HL-60 (cell line): ENCODE measurements at regions not wholly inside any gene's neighbourhood (a gene's known extent, or its start where the extent isn't known, plus 50 kb on each side); places are given as distances from the start of the nearest gene placed in this dataset.

ENCODE experiments used
- POLR2AphosphoS5 ChIP-seq: IDR thresholded peaks from 2 replicates; pipeline ENCODE4 v1.6.1; 2012; ENCODE audit warnings: low read depth
- REST ChIP-seq: IDR thresholded peaks from 2 replicates; pipeline ENCODE4 v1.6.1; 2012; ENCODE audit warnings: low read depth; ENCODE audit not compliant: insufficient replicate concordance
- TF ChIP-seq, protein P1 (sequence below): IDR thresholded peaks from one replicate; pipeline ENCODE4 v1.5.1; 2011; ENCODE audit warnings: low read length, control low read depth, inconsistent platforms; ENCODE audit not compliant: insufficient read depth

GRCh38 chr7:41755096-41755495 lies 52.2 kb upstream of the INHBA start:
- TF ChIP-seq, protein P1, sequence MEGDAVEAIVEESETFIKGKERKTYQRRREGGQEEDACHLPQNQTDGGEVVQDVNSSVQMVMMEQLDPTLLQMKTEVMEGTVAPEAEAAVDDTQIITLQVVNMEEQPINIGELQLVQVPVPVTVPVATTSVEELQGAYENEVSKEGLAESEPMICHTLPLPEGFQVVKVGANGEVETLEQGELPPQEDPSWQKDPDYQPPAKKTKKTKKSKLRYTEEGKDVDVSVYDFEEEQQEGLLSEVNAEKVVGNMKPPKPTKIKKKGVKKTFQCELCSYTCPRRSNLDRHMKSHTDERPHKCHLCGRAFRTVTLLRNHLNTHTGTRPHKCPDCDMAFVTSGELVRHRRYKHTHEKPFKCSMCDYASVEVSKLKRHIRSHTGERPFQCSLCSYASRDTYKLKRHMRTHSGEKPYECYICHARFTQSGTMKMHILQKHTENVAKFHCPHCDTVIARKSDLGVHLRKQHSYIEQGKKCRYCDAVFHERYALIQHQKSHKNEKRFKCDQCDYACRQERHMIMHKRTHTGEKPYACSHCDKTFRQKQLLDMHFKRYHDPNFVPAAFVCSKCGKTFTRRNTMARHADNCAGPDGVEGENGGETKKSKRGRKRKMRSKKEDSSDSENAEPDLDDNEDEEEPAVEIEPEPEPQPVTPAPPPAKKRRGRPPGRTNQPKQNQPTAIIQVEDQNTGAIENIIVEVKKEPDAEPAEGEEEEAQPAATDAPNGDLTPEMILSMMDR, result no peak
- TF ChIP-seq POLR2AphosphoS5, result no peak
- no peak for TF ChIP-seq REST
